ENCODE measurements at regions not wholly inside any gene's neighbourhood (a gene's known extent, or its start where the extent isn't known, plus 50 kb on each side); places are given as distances from the start of the nearest gene placed in this dataset.
A peak's percentile ranks its signal among the peaks of the same experiment; 100 is the strongest.
"Not testable (repeated sequence)": the region's sequence is repeated elsewhere in the genome, so short reads cannot be mapped to it uniquely, and the experiment has no call there.

DNA sequence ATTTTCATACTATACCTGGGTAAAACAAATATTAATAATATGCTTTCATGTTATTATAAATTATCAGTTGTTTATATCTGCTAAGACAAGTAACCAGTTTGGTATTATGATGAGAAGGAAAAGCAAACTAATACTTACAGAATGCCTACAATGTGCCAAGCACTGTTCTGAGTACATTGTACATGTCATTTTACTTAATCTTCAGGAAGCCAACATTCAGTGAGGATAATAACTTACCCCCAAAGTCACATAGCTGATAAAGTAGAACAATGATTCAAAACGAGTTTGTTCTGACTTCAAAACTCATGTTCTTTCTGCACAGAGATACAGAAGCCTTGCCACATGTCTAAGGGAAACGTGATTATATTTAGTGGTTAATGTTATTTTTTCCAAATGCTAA is 89.0 kb upstream of the DIO2 start:
- no peak for DNase-seq (ENCODE audit: low read depth)

- no peak for DNase-seq (ENCODE audit: low read depth)
These were observed 87.2 kb upstream of the DIO2 start for GRCh38 chr14:80298491-80299017.

DNA sequence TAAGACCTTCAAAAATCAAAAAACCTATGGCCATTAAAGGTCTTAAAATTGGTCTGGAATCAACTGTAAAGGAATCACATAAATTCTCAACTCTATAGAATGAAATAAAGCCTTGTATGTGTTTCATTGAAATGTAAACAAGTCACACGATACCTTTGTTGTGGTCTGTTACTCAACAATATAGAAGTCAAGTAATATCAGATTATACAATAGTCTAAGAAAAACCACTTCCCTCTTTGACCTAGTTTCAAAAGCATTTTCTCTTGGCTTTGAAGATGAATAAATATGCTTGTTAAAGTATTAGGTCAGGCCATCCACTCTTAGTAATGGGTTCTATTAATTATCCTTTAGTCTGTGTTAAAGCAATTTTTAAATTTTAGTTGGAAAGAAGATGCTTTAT is 79.8 kb upstream of the DIO2 start:
- no peak for DNase-seq (ENCODE audit: low read depth)

GRCh38 chr14:80286744-80287143 is 75.4 kb upstream of the DIO2 start:
- not testable (repeated sequence) for DNase-seq (ENCODE audit: low read depth)

DNA sequence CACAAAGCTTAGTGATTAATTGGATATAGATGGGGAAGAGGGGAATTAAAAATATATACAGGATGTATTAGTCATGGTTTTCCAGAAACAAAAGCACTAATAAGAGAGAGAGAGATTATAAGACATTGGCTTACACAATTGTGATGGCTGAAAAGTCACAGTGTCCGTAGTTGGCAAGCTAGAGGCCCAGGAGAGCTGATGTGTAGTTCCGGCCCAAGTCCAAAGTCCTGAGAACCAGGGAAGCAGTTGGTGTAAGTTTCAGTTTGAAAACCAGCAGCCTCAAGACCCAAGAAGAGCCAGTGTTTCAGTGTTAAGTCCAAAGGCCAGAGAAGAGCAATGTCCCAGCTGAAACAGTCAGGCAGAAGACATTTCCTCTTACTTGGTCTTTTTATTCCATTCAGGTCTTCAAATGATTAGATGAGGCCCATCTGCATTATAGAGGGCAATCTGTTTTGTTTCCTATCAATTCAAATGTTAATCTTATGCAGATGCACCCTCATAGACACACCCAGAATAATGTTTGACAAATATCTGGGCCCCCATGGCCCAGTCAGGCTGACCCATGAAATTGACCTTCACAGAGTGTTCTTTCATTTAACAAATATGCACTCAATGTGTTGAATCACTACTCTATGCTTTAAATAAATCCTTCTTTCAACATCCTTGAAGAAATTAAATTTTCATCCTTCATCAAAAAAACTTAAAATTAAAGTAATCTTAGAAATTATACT is 67.2 kb upstream of the DIO2 start:
- no peak for DNase-seq (ENCODE audit: low read depth)

DNA sequence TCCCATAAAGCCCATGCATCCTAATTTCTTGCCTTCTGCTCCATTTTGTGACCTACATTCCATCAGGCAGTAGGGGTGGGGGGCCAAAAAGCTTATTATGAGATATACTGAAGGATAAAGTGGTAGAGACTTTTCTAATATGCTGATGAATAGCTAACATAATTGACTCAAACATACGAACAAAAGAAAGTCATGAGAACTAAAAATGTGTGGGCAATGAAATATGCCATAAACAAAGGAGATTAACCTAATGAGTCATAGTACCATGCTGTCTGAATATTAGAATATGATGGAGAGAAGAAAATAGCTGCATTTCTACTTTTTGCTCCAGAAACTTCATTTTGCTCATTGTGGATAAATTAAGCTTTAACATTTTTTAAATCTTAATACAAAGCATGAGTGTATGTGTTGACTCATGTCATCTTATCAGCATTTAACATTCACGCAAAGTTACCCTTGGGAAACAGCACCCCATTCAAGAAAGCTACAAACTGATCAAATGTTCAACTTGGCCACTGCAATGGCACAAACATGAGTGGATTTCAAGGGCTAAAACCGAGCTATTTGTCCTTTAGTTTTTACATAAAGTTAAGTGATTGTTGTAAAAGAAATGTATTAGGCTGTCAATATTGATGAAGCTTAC is 64.0 kb upstream of the DIO2 start:
- DNase-seq (ENCODE audit: low read depth) = peak; percentile 7

GRCh38 chr14:80274310-80274709 is 63.0 kb upstream of the DIO2 start:
- DNase-seq (ENCODE audit: low read depth) = not testable (repeated sequence)

DNA sequence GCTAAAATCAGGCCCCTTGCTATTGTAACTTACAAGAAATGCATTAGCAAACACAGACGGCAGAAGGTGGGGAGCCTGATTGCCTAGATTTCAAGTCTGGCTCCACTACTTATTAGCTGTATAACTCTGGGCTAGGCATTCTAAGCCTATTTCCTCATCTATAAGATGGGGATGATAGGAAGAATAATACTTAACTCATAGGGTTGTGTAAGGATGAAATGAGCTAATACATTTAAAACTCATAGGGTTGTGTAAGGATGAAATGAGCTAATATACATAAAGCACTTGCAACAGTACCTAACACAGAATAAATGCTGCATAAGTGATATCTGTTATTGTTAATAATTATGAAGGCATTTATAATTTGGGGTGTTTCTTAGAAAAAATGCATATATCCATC is 60.1 kb upstream of the DIO2 start:
- DNase-seq (ENCODE audit: low read depth) = no peak

GRCh38 chr14:80269353-80269925 is 58.1 kb upstream of the DIO2 start:
- DNase-seq (ENCODE audit: low read depth) = peak; percentile 44

GRCh38 chr14:80266930-80267329 is 55.6 kb upstream of the DIO2 start:
- DNase-seq (ENCODE audit: low read depth) = no peak

DNA sequence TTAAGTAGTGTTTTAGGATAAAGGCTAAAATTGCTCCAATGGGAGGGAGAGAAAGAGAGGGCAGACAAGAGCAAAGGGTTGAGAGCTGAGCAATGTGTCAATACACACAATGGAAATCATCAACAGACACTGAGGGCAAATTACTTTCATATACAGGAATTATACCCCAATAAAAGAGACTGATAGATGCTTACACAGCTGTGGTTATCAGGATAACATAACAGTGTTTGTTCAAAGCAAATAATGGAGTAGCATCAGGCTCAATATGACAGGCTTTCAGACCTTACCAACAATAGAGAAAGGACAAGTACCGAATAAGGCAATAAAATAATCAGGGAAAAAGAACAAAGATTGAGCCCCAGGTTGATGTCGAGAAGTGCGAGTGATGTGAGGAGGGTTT is 53.4 kb upstream of the DIO2 start:
- DNase-seq (ENCODE audit: low read depth) = no peak

Data from HT1080 (cell line).